DMS53 (cell line): ENCODE measurements at regions not wholly inside any gene's neighbourhood (a gene's known extent, or its start where the extent isn't known, plus 50 kb on each side); places are given as distances from the start of the nearest gene placed in this dataset.

Experiments
- DNase-seq: peaks from one replicate; lab custom pipeline; 2025; lab: John Stamatoyannopoulos, UW

DNA sequence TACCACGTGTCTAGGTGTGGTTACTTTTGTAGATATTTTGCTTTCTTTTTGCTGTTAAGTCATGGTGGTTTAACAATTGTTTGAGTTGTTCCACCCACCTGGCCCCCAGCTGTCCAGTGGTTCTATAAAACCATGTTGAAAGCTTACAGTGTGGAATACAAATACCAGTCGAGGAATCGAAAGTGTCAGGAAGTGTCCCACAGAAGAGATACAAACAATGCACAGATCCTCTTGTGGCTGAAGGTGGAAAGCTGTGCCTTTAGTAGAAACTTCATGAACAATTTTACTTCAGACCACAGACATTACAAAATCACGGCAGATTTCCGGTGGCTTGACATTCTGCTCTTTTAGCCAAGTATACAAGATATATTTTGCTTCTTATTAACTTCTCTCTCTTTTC is 782.4 kb upstream of the SOX9 start:
- DNase-seq, result peak; percentile 11

DNA sequence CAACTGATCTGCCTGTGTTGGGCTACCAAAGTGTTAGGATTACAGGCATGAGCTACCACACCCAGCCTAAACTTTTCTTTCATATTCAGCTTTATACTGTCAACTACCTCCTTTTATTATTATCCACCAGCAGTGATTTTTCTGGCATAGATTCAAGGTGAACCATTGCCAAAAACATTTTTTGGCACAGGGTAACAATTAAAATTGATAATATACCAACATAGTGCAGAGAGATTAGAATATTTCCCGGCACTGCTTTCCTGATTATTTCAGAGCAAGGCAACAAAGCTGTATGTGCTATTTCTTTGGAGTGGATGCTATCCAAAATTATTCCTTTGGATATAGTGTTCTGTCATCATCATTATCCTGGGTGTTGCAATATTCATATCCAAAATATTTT is 781.6 kb upstream of the SOX9 start:
- no peak for DNase-seq

DNA sequence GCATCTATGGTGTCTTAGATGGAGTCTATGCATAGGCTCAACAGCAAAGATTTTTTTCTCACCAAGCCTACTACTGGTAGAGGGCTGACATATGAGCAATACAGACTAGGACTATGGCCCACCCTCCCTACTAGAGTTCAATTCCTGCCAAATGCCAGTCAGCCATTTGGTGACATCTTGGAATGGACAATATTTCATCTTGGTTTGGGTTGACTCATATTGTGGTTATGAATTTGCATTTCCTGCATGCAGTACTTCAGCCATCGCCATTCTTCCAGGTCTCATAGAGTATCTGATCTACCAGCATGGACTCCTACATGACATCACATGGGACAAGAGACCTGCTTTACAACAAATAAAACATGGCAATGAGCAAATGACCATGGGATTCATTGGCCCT is 778.1 kb upstream of the SOX9 start:
- DNase-seq, result peak; percentile 6

DNA sequence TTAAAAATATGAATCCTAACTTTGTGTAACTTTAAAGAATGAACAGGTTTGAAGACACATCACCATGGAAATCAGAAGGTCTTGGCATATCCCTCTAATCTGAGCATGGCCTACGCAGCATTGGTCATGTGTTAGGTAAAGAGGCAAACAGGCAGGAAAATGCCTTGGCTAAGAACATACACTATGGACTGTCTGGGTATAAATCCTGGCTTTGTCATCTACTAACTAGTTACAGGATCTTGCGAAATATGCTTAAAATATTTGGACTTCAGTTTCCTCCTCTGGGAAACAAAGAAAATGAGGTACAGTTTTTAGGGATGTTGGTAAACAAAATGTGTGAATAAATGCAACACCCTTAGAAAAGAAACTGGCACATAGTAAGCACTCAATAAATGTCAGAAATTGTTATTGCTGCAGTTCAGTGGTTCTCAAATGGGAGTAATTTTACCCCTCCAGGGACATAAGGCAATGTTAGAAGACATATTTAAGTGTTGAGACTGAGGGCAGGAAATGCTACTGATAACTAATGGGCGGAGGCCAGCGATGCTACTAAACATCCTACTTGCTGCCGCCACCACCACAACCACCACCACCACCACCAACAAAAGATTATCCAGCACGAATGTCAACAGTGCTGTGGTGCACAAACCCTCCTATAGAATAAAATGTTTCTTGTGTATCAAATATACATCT is 770.8 kb upstream of the SOX9 start:
- DNase-seq, result no peak

DNA sequence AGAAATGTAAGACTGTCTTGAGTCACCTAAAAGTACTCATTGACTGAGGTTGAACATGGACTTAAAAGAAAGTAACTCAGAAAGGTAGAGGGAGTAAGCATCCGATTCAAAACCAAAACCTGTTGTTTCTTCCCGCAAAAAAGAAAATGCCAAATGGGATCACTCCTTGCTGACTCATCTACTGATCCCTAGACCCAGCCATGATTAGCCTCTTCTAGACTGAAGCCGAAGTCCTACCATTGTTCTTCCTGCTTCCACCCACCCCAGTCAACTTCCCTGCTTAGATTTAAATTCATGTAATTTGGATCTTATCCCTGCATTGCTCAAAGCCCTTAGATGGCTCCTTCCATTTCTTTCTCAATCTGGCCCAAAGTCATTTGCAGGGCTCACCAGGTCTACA is 760.5 kb upstream of the SOX9 start:
- DNase-seq, result no peak

DNA sequence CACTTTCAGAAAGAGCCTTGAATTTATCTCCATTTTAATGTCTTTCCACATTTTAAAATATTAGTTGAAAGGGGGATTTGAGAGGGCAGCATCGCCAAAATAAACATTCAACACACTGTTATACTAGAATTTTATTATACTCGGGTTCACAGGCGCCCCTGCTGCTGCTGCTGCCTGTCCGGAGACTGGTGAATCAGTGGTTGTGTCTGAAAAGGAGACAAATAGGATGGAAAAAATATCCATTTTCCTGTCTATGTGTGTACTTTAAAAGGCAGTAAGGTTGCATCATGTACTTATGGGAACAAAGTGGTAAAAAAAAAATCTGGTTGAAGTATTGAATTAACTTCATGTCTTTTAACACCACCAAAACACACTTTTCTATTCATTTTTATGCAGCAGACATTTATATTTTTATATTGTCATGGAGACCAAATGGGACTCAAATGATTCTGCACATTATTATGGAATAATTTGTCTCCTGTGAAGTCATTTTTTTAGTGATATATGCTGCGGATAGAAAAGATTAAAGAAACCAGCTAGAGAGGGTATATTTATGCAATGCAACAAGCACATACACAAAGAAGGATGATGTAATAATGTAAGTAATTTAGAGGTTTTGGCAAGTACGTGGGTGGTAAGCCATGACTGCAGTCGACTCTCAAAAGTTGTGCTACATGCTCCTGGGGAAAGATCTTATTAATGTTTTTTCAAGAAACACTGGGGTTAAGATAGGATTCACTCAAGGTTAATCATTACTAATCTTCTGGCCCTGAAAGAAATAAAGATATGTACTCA is 759.0 kb upstream of the SOX9 start:
- no peak for DNase-seq

- no peak for DNase-seq
These were observed 757.2 kb upstream of the SOX9 start for GRCh38 chr17:71363661-71364060.

GRCh38 chr17:71371809-71372208 is 749.0 kb upstream of the SOX9 start:
- DNase-seq, result no peak

DNA sequence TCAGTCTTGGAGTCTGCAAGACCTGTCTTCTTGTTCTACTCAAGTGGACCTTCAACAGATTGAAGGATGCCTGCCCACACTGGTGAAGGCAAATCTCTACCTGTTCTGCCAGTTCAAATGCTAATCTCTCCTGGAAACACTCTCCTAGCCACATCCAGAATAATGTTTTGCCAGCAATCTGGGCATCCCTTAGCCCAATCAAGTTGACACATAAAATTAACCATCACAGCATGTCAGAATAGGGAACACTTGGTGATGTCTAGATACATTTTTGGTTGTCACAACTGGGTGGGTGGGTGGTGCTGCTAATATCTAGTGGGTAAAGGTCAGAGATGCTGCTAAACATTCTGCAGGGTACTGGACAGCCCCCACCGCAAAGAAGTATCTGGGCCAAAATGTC is 744.9 kb upstream of the SOX9 start:
- DNase-seq, result no peak

DNA sequence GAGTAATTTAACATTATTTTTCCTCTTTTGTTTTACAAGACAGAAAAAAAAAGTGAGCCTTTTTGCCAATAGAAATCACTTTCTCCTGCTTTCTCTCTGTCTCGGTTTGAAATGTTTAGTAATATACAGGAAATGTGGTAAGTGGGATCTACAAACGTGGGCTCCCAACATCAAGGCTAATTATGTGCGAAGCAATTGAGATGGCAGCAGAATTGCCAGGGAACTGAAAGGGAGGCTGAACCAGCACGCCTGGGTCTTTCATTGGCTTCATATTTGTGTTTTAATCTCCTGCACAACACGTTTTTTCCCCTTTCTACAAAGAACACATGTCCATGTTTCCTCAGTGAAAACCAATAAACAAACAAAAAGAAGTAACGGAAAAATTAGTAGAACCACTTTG is 743.9 kb upstream of the SOX9 start:
- no peak for DNase-seq

- DNase-seq, result no peak
These were observed 742.8 kb upstream of the SOX9 start for GRCh38 chr17:71378036-71378435.

DNA sequence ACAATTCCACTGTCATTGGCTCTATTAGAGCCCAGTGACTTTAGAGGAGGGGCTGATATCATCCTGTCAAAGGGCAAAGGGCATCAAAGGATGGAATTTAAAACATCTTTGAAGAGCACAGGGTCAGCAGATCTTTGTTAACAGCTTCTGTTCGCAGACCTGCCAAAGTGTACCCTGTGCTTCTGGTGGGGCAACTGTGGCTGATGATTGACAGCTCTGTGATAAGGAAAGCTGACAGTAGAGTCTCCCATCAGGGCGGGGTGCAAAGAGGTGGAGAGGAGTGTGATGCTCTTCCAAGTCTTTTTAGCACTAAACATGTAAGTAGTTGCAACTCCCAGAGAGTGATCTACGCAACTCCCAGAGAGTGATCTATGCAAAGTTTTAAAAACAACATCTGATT is 742.1 kb upstream of the SOX9 start:
- DNase-seq, result no peak

- DNase-seq, result no peak
These were observed 741.3 kb upstream of the SOX9 start for GRCh38 chr17:71379512-71379911.

DNA sequence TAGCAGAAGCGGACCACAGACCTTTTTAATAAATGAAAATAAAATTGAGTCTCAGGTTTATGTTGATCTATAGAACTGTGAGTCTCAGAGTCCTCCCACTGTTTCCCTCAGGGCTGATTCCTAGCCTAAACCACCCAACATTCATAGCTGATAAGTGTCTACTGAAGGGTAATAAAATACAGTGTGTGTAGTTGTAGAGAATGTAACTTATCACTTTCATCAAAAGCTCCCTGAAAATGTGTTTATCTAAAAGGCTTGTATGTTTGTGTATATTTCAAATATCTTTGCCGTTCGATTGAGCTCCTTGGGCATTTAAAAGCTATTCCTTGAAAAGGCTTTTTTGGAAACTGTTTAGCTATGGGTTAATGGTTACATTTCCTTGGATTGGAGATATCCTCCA is 740.3 kb upstream of the SOX9 start:
- DNase-seq, result no peak

DNA sequence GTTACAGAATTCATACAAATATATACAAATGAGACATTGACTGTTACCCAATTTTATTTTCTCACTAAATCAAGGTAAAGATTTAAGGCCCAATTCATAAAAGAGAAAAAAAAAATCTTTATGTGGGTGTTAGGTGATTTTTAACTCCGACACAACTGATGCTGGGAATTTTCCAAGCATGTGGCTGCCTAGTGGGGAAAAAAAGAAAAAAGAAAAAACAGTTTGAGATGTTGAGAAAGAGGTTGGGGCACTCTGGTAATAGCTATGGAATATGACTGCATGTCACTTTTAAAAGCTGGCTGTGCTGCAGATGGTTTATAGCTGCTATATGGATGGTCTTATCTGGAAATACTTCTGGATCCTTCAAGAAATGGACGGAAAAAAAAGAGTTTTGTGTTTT is 739.9 kb upstream of the SOX9 start:
- no peak for DNase-seq

GRCh38 chr17:71383091-71383490 is 737.7 kb upstream of the SOX9 start:
- no peak for DNase-seq

GRCh38 chr17:71387456-71387855 is 733.4 kb upstream of the SOX9 start:
- DNase-seq, result no peak

DNA sequence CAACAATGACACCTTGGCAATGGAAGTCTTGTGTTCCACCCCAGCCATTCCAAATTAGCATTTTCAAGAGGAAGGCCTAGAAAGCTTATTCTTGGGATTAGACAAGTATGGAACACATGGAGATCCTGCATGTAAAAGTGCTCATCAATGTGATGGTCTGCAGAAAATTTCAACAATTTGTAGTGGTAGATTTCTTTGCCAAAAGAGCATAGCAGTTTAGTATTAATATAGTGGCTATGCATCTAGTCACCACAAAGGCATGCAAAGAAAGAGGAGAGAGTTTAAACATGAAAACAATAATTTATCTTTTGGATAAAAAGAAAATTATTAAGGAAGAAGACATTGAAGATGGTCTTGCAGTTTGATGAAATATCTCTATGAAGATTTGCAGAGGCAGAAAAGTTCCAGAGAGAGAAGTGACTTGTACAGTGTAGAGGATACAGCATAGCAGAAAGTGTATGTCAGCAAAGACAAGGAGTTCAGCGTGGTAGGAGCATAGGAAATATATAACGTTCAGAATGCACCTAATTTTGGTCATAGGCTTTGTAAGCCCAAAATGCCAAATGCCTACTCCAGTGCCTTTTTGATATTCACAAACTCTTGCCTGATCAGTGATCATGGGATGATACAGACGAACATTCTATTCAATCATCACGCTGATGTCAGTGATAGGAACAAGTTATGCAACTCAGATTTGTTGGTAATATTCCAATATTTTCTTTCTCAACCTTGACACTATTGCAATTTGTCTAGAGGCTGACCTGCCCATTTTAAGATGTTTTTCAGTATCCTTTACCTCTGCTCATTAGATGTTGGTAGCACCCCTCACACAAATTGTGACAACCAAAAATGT is 727.9 kb upstream of the SOX9 start:
- no peak for DNase-seq

DNA sequence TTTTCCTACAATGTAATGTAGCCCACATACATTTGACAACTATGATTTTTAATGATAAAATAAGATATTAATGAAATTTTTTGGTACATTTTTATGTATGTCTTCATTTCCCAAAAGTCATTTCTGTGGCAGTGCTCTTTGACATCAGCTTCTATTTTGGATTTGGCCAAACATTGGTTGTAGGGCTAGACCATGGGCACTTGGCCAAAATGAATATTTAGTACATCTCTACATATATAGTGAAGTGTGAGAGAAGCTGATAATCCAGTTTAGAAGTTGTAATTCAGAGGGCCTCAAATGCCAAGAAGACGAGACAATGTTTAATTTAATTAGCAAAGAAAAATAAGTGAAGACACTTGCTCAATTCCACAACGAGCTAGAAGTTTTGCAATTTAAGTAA is 724.9 kb upstream of the SOX9 start:
- DNase-seq, result no peak

- DNase-seq, result no peak
These were observed 724.1 kb upstream of the SOX9 start for GRCh38 chr17:71396711-71397110.

- DNase-seq, result no peak
These were observed 722.8 kb upstream of the SOX9 start for GRCh38 chr17:71398025-71398424.

GRCh38 chr17:71398800-71399219 is 722.0 kb upstream of the SOX9 start:
- no peak for DNase-seq

DNA sequence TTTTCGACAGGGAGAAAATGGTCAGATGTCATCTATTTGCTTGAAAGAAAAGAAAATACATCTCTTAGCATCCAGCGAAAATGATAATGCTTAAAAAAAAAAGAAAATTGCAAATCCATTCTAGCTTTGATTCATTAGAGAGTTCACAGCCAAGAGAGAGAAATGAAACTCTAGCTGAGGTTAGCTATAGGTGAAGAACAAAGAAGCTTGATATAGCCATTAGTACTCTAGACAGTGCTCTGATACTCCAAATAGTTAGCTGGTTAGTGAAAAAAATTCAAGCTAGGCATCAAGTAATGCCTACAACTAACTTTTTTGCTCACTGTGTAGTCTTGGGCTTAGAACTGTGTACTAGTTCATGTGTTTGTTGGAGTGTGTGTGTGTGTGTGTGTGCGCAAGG is 721.6 kb upstream of the SOX9 start:
- DNase-seq, result no peak
